Astrocyte (in vitro differentiated cells and primary cell): ENCODE measurements at regions not wholly inside any gene's neighbourhood (a gene's known extent, or its start where the extent isn't known, plus 50 kb on each side); places are given as distances from the start of the nearest gene placed in this dataset.

Experiments used
- DNase-seq: peaks from one replicate; pipeline ENCODE4 v3.0.0-alpha.2; 2010; ENCODE audit warnings: low read depth
- FAIRE-seq: peaks from 2 replicates; lab custom pipeline; 2011; peaks lifted over from hg19 to GRCh38; lab: Jason Lieb, UNC
- H2AFZ ChIP-seq: 2 replicates; pipeline ENCODE4 v1.6.0; 2012; ENCODE audit warnings: low read depth, low read length, inconsistent platforms
- H3K27ac ChIP-seq: 2 replicates; pipeline ENCODE4 v1.5.1; 2011; ENCODE audit warnings: low read depth, low read length, inconsistent platforms
- H3K27me3 ChIP-seq: 2 replicates; pipeline ENCODE4 v1.6.0; 2011; ENCODE audit warnings: low read length, inconsistent platforms; ENCODE audit not compliant: insufficient read depth
- H3K36me3 ChIP-seq: 2 replicates; pipeline ENCODE4 v1.5.1; 2011; ENCODE audit warnings: low read length, inconsistent platforms; ENCODE audit not compliant: insufficient read depth
- H3K4me1 ChIP-seq: 2 replicates; pipeline ENCODE4 v1.5.1; 2011; ENCODE audit warnings: low read length, inconsistent platforms; ENCODE audit not compliant: insufficient read depth
- H3K4me2 ChIP-seq: 2 replicates; pipeline ENCODE4 v1.6.0; 2012; ENCODE audit warnings: low read length, inconsistent platforms
- H3K4me3 ChIP-seq: 2 replicates; pipeline ENCODE4 v1.5.1; 2011; ENCODE audit warnings: low read depth, mild to moderate bottlenecking, low read length, inconsistent platforms; ENCODE audit not compliant: insufficient read depth
- H3K79me2 ChIP-seq: 2 replicates; pipeline ENCODE4 v1.6.0; 2012; ENCODE audit warnings: mild to moderate bottlenecking, low read length, inconsistent platforms; ENCODE audit not compliant: insufficient read depth
- H3K9ac ChIP-seq: 2 replicates; pipeline ENCODE4 v1.6.0; 2012; ENCODE audit warnings: mild to moderate bottlenecking, low read length, inconsistent platforms
- H3K9me3 ChIP-seq: 2 replicates; pipeline ENCODE4 v1.5.1; 2012; ENCODE audit warnings: low read depth, mild to moderate bottlenecking, low read length, inconsistent platforms; ENCODE audit not compliant: insufficient read depth
- H4K20me1 ChIP-seq: 2 replicates; pipeline ENCODE4 v1.6.0; 2012; ENCODE audit warnings: low read length, inconsistent platforms; ENCODE audit not compliant: insufficient read depth
- H3K27ac Mint-ChIP-seq: one replicate; pipeline ENCODE4 v1.8.0; 2021; ENCODE audit warnings: mild to moderate bottlenecking, mixed read lengths; ENCODE audit not compliant: unreplicated experiment
- H3K27me3 Mint-ChIP-seq: one replicate; pipeline ENCODE4 v1.8.0; 2021; ENCODE audit warnings: low read depth, mixed read lengths; ENCODE audit not compliant: unreplicated experiment
- H3K36me3 Mint-ChIP-seq: one replicate; pipeline ENCODE4 v1.8.0; 2021; ENCODE audit warnings: low read depth, mixed read lengths; ENCODE audit not compliant: unreplicated experiment
- H3K4me1 Mint-ChIP-seq: one replicate; pipeline ENCODE4 v1.8.0; 2021; ENCODE audit warnings: low read depth, mixed read lengths; ENCODE audit not compliant: unreplicated experiment
- H3K4me3 Mint-ChIP-seq: one replicate; pipeline ENCODE4 v1.8.0; 2021; ENCODE audit warnings: mild to moderate bottlenecking, moderate library complexity, mixed read lengths; ENCODE audit not compliant: unreplicated experiment
- H3K9me3 Mint-ChIP-seq: one replicate; pipeline ENCODE4 v1.8.0; 2021; ENCODE audit warnings: mild to moderate bottlenecking, mixed read lengths; ENCODE audit not compliant: unreplicated experiment
- EZH2 ChIP-seq: IDR thresholded peaks from 2 replicates; pipeline ENCODE4 v1.6.1; 2012; ENCODE audit warnings: mild to moderate bottlenecking, low read length, inconsistent platforms; ENCODE audit not compliant: insufficient read depth
- TF ChIP-seq, protein P1 (sequence below): IDR thresholded peaks from 2 replicates; pipeline ENCODE4 v1.5.1; 2011; ENCODE audit warnings: low read depth, mild to moderate bottlenecking, inconsistent platforms, low read length, moderate library complexity; ENCODE audit not compliant: insufficient read depth

- DNase-seq (no peak), FAIRE-seq (no peak)
- Histone ChIP-seq H3K9ac (no peak overlapping the region), H3K4me2 (no peak overlapping the region), H3K36me3 (no peaks in the 10 kb centered on the region), H3K79me2 (no peaks in the 10 kb centered on the region), H3K27me3 (no peaks in the 10 kb centered on the region), H3K9me3 (no peaks in the 10 kb centered on the region), H2AFZ (no peak overlapping the region), H3K27ac (no peak overlapping the region), H4K20me1 (no peaks in the 10 kb centered on the region), H3K4me1 (no peaks in the 10 kb centered on the region), H3K4me3 (no peak overlapping the region)
- Mint-ChIP-seq H3K27ac (peak overlapping the region; percentile 4), H3K27me3 (no peaks in the 10 kb centered on the region), H3K36me3 (no peaks in the 10 kb centered on the region), H3K4me1 (peaks cover 5% of the 10 kb centered on the region), H3K9me3 (no peaks in the 10 kb centered on the region), H3K4me3 (no peak overlapping the region)
- TF ChIP-seq, protein P1, sequence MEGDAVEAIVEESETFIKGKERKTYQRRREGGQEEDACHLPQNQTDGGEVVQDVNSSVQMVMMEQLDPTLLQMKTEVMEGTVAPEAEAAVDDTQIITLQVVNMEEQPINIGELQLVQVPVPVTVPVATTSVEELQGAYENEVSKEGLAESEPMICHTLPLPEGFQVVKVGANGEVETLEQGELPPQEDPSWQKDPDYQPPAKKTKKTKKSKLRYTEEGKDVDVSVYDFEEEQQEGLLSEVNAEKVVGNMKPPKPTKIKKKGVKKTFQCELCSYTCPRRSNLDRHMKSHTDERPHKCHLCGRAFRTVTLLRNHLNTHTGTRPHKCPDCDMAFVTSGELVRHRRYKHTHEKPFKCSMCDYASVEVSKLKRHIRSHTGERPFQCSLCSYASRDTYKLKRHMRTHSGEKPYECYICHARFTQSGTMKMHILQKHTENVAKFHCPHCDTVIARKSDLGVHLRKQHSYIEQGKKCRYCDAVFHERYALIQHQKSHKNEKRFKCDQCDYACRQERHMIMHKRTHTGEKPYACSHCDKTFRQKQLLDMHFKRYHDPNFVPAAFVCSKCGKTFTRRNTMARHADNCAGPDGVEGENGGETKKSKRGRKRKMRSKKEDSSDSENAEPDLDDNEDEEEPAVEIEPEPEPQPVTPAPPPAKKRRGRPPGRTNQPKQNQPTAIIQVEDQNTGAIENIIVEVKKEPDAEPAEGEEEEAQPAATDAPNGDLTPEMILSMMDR: no peak
- TF ChIP-seq EZH2: no peak
Observed at GRCh38 chr5:118006219-118006618, 982.1 kb downstream of the DTWD2 start.

GRCh38 chr5:117999939-118000549, 988.3 kb downstream of the DTWD2 start:
- Histone ChIP-seq H3K9ac (no peak overlapping the region), H3K27ac (no peak overlapping the region), H2AFZ (no peak overlapping the region), H3K36me3 (no peaks in the 10 kb centered on the region), H3K27me3 (no peaks in the 10 kb centered on the region), H4K20me1 (no peaks in the 10 kb centered on the region), H3K4me1 (no peaks in the 10 kb centered on the region), H3K9me3 (no peaks in the 10 kb centered on the region), H3K79me2 (no peaks in the 10 kb centered on the region), H3K4me2 (no peak overlapping the region), H3K4me3 (no peak overlapping the region)
- FAIRE-seq (no peak), DNase-seq (no peak)
- Mint-ChIP-seq H3K27me3 (peaks cover 2% of the 10 kb centered on the region), H3K36me3 (no peaks in the 10 kb centered on the region), H3K4me1 (peaks cover 7% of the 10 kb centered on the region), H3K9me3 (no peaks in the 10 kb centered on the region), H3K27ac (peak overlapping the region; percentile 51), H3K4me3 (no peak overlapping the region)
- TF ChIP-seq, protein P1: no peak

DNA sequence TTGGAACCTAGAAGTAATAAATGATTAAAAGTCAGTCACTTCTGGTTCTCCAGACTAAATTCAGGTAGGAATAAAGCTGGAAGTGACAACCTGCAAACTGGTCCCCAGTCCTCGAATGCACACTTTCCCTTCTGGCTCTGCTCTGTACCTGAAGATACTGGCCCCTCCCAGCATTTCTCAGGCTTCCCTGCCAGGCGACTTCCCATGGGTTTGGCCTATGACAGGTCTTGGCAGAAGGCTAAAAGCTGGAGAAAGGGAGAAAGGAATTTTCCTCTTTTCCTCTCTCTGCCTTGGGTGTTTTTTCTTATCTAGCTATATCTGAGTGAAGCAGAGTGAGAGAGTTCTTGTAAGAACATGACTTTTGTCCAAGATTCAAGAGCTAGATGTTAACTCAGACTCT, 1005.7 kb downstream of the DTWD2 start:
- Histone ChIP-seq H3K9me3 (no peaks in the 10 kb centered on the region), H3K36me3 (no peaks in the 10 kb centered on the region), H3K27ac (no peak overlapping the region), H3K4me1 (no peaks in the 10 kb centered on the region), H3K79me2 (no peaks in the 10 kb centered on the region), H3K27me3 (no peaks in the 10 kb centered on the region), H2AFZ (no peak overlapping the region), H4K20me1 (no peaks in the 10 kb centered on the region), H3K4me3 (no peak overlapping the region), H3K9ac (no peak overlapping the region), H3K4me2 (no peak overlapping the region)
- no peak for TF ChIP-seq EZH2
- TF ChIP-seq, protein P1: no peak
- no peaks in the 10 kb centered on the region for H3K9me3 Mint-ChIP-seq
- FAIRE-seq: no peak
- H3K27me3 Mint-ChIP-seq: no peaks in the 10 kb centered on the region
- DNase-seq: no peak
- peaks cover 15% of the 10 kb centered on the region for H3K4me1 Mint-ChIP-seq
- H3K4me3 Mint-ChIP-seq: no peak overlapping the region
- H3K36me3 Mint-ChIP-seq: no peaks in the 10 kb centered on the region
- no peak overlapping the region for H3K27ac Mint-ChIP-seq
